H9 (cell line): ENCODE measurements at regions not wholly inside any gene's neighbourhood (a gene's known extent, or its start where the extent isn't known, plus 50 kb on each side); places are given as distances from the start of the nearest gene placed in this dataset.

Experiments
- DNase-seq: peaks from one replicate; pipeline ENCODE4 v3.0.0-alpha.2; 2017
- H2AFZ ChIP-seq: one replicate; pipeline ENCODE4 v1.6.1; 2013; ENCODE audit warnings: mild to moderate bottlenecking, low read length, control low read depth, moderate library complexity
- H2AK5ac ChIP-seq: 2 replicates; pipeline ENCODE4 v1.6.1; 2013; ENCODE audit warnings: low read length, control low read depth, mixed read lengths; ENCODE audit not compliant: insufficient read length
- H2BK120ac ChIP-seq: one replicate; pipeline ENCODE4 v1.6.1; 2013; ENCODE audit warnings: low read depth, mild to moderate bottlenecking, low read length, control low read depth, inconsistent platforms; ENCODE audit not compliant: poor library complexity, severe bottlenecking
- H2BK12ac ChIP-seq: 2 replicates; pipeline ENCODE4 v1.6.1; 2013; ENCODE audit warnings: low read length, control low read depth, mixed read lengths, low read depth; ENCODE audit not compliant: insufficient read length
- H2BK15ac ChIP-seq: 2 replicates; pipeline ENCODE4 v1.6.1; 2013; ENCODE audit warnings: low read depth, low read length, control low read depth
- H2BK20ac ChIP-seq: one replicate; pipeline ENCODE4 v1.6.1; 2013; ENCODE audit warnings: low read depth, mild to moderate bottlenecking, low read length, control low read depth, inconsistent platforms; ENCODE audit not compliant: poor library complexity, severe bottlenecking
- H2BK5ac ChIP-seq: 2 replicates; pipeline ENCODE4 v1.6.1; 2013; ENCODE audit warnings: low read length, control low read depth, mixed read lengths; ENCODE audit not compliant: insufficient read length
- H3K14ac ChIP-seq: 2 replicates; pipeline ENCODE4 v1.6.1; 2013; ENCODE audit warnings: low read length, control low read depth; ENCODE audit not compliant: insufficient read depth
- H3K18ac ChIP-seq: 2 replicates; pipeline ENCODE4 v1.6.1; 2013; ENCODE audit warnings: low read depth, mild to moderate bottlenecking, mixed read lengths, low read length, control low read depth; ENCODE audit not compliant: insufficient read length
- H3K23ac ChIP-seq: 2 replicates; pipeline ENCODE4 v1.6.1; 2013; ENCODE audit warnings: low read length, control low read depth, mixed read lengths, low read depth; ENCODE audit not compliant: insufficient read length
- H3K23me2 ChIP-seq: 2 replicates; pipeline ENCODE4 v1.6.1; 2013; ENCODE audit warnings: low read depth, mild to moderate bottlenecking, mixed read lengths, low read length, control low read depth; ENCODE audit not compliant: insufficient read length, poor library complexity, severe bottlenecking
- H3K27ac ChIP-seq: 2 replicates; pipeline ENCODE4 v1.5.1; 2013; ENCODE audit warnings: low read length, control low read depth, mixed read lengths, low read depth; ENCODE audit not compliant: insufficient read length
- H3K27me3 ChIP-seq: 2 replicates; pipeline ENCODE4 v1.6.1; 2013; ENCODE audit warnings: low read length, control low read depth, inconsistent platforms; ENCODE audit not compliant: insufficient read depth
- H3K4ac ChIP-seq: 2 replicates; pipeline ENCODE4 v1.6.1; 2013; ENCODE audit warnings: low read depth, mild to moderate bottlenecking, control low read depth, inconsistent platforms, low read length, moderate library complexity
- H3K4me1 ChIP-seq: 2 replicates; pipeline ENCODE4 v1.6.1; 2013; ENCODE audit warnings: low read length, control low read depth, inconsistent platforms; ENCODE audit not compliant: insufficient read depth
- H3K4me2 ChIP-seq: 2 replicates; pipeline ENCODE4 v1.6.1; 2013; ENCODE audit warnings: low read length, control low read depth, mixed read lengths; ENCODE audit not compliant: insufficient read length, insufficient read depth
- H3K56ac ChIP-seq: 2 replicates; pipeline ENCODE4 v1.6.1; 2013; ENCODE audit warnings: low read depth, mild to moderate bottlenecking, mixed read lengths, low read length, control low read depth; ENCODE audit not compliant: insufficient read length
- H3K79me1 ChIP-seq: 2 replicates; pipeline ENCODE4 v1.6.1; 2013; ENCODE audit warnings: low read depth, mild to moderate bottlenecking, moderate library complexity, low read length, control low read depth, inconsistent platforms; ENCODE audit not compliant: insufficient read depth, poor library complexity, severe bottlenecking
- H3K79me2 ChIP-seq: 2 replicates; pipeline ENCODE4 v1.6.1; 2013; ENCODE audit warnings: low read length, control low read depth, inconsistent platforms; ENCODE audit not compliant: insufficient read depth
- H3K9ac ChIP-seq: 2 replicates; pipeline ENCODE4 v1.6.1; 2013; ENCODE audit warnings: low read length, control low read depth, mixed read lengths; ENCODE audit not compliant: insufficient read length; ENCODE audit errors: extremely low read depth
- H3K9me3 ChIP-seq: one replicate; pipeline ENCODE4 v1.6.1; 2013; ENCODE audit warnings: low read depth, low read length, inconsistent platforms; ENCODE audit not compliant: control insufficient read depth
- H3T11ph ChIP-seq: one replicate; pipeline ENCODE4 v1.6.1; 2013; ENCODE audit warnings: mild to moderate bottlenecking, low read length, control low read depth, inconsistent platforms
- H4K20me1 ChIP-seq: one replicate; pipeline ENCODE4 v1.6.1; 2013; ENCODE audit not compliant: control insufficient read depth, insufficient read length, insufficient read depth
- H4K5ac ChIP-seq: 2 replicates; pipeline ENCODE4 v1.6.1; 2013; ENCODE audit warnings: low read depth, mild to moderate bottlenecking, mixed read lengths, low read length, control low read depth; ENCODE audit not compliant: insufficient read length
- H4K8ac ChIP-seq: replicated peaks from 2 replicates; pipeline ENCODE4 v1.6.1; 2013; ENCODE audit warnings: low read length, control low read depth, mixed read lengths, low read depth; ENCODE audit not compliant: insufficient read length
- H4K91ac ChIP-seq: 2 replicates; pipeline ENCODE4 v1.6.1; 2013; ENCODE audit warnings: low read depth, mild to moderate bottlenecking, moderate library complexity, mixed read lengths, low read length, control low read depth; ENCODE audit not compliant: insufficient read length
- H3K27ac Mint-ChIP-seq, 3 experiments: 2 replicates in 2 of 3; 3 replicates in 1 of 3; pipeline ENCODE4 v1.8.0; 2020 to 2021; ENCODE audit warnings: mixed read lengths in 3 of 3, mild to moderate bottlenecking in 1 of 3, moderate library complexity in 1 of 3
- H3K27me3 Mint-ChIP-seq: 2 replicates; pipeline ENCODE4 v1.8.0; 2021; ENCODE audit warnings: low read depth, mild to moderate bottlenecking, moderate library complexity, mixed read lengths
- H3K36me3 Mint-ChIP-seq, 3 experiments: 2 replicates in 2 of 3; 3 replicates in 1 of 3; pipeline ENCODE4 v1.8.0; 2020 to 2021; ENCODE audit warnings: low read depth in 3 of 3, mixed read lengths in 3 of 3; ENCODE audit not compliant: insufficient read depth in 1 of 3
- H3K4me1 Mint-ChIP-seq, 2 experiments: 2 replicates each; pipeline ENCODE4 v1.8.0; 2020; ENCODE audit warnings: mixed read lengths in 2 of 2
- H3K4me3 Mint-ChIP-seq, 2 experiments: 2 replicates in 1 of 2; 3 replicates in 1 of 2; pipeline ENCODE4 v1.8.0; 2020 to 2021; ENCODE audit warnings: mild to moderate bottlenecking in 2 of 2, mixed read lengths in 2 of 2, moderate library complexity in 1 of 2
- H3K9me3 Mint-ChIP-seq, 2 experiments: 2 replicates in 1 of 2; 3 replicates in 1 of 2; pipeline ENCODE4 v1.8.0; 2020; ENCODE audit warnings: mild to moderate bottlenecking in 2 of 2, mixed read lengths in 2 of 2, moderate library complexity in 1 of 2
- CTCF ChIP-seq: fragments of 200-600 bp; sonication (generic); conservative IDR thresholded peaks from 3 replicates; pipeline ENCODE4 v1.8.0; 2021; ENCODE audit warnings: antibody characterized with exemption, mild to moderate bottlenecking
- WGBS: extraction: QIAGEN DNeasy Blood & Tissue Kit; methylation state at CpG from one replicate; pipeline ENCODE4 v1.1.7; 2013; ENCODE audit warnings: missing lambda C conversion rate, low lambda C conversion rate, mixed read lengths; ENCODE audit not compliant: insufficient read length; ENCODE audit errors: extremely low coverage; 5-methylcytosine and 5-hydroxymethylcytosine counted together

DNA sequence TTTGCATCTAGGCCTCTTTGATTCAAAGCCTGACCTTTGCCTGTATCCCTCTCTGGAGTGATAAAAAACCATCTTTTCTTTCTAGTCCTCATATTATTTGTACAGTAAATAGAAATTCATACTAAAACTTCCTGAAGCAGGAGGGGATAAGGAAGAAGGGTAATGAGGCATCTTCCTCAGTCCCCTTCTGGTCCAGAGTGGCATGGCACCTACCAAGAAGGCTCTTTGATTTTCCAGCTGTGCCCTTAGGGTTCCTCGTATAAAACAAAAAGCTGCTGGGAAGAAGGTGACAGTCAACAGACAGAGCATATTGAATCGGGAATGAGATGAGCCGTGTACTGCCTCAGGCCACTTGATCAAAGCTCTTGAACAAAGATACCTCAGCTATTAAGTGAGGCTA, 71.9 kb upstream of the SPDL1 start:
- no peak overlapping the region for H3K4me2 ChIP-seq
- H3K79me2 ChIP-seq: no peaks in the 10 kb centered on the region
- no peak overlapping the region for H2BK12ac ChIP-seq
- peaks cover 15% of the 10 kb centered on the region for H3K27me3 Mint-ChIP-seq
- H3K79me1 ChIP-seq: no peaks in the 10 kb centered on the region
- H4K20me1 ChIP-seq: no peaks in the 10 kb centered on the region
- no peaks in the 10 kb centered on the region for H3K9me3 ChIP-seq
- no peak overlapping the region for H4K8ac ChIP-seq
- no peak overlapping the region for H2BK5ac ChIP-seq
- H3K27ac ChIP-seq: no peak overlapping the region
- no peak overlapping the region for H3K4me3 Mint-ChIP-seq
- no peak overlapping the region for H2BK120ac ChIP-seq
- no peak overlapping the region for H3K56ac ChIP-seq
- H3K9ac ChIP-seq: no peak overlapping the region
- H3K36me3 Mint-ChIP-seq: no peaks in the 10 kb centered on the region
- no peaks in the 10 kb centered on the region for H3K27me3 ChIP-seq
- H4K91ac ChIP-seq: no peak overlapping the region
- H3K4ac ChIP-seq: no peak overlapping the region
- H2BK15ac ChIP-seq: no peak overlapping the region
- H4K5ac ChIP-seq: no peak overlapping the region
- no peaks in the 10 kb centered on the region; a peak in 1 of 5 replicates for H3K9me3 Mint-ChIP-seq
- no peak for DNase-seq
- H2BK20ac ChIP-seq: no peak overlapping the region
- TF ChIP-seq CTCF: peak; percentile 51
- no peak overlapping the region for H3K27ac Mint-ChIP-seq
- no peaks in the 10 kb centered on the region for H3K4me1 ChIP-seq
- no peaks in the 10 kb centered on the region for H3K23me2 ChIP-seq
- no CpG with 5 or more reads among the region's 3 CpGs for WGBS
- no peak overlapping the region for H3K23ac ChIP-seq
- no peak overlapping the region for H3T11ph ChIP-seq
- H2AFZ ChIP-seq: no peak overlapping the region
- H3K14ac ChIP-seq: no peak overlapping the region
- no peaks in the 10 kb centered on the region for H3K4me1 Mint-ChIP-seq
- no peak overlapping the region for H2AK5ac ChIP-seq
- H3K18ac ChIP-seq: no peak overlapping the region
